HCT116 (cell line): ENCODE measurements at regions not wholly inside any gene's neighbourhood (a gene's known extent, or its start where the extent isn't known, plus 50 kb on each side); places are given as distances from the start of the nearest gene placed in this dataset.

Source experiments
- ATAC-seq: fragments of 200-7000 bp; cut with Tn5 transposase; 2 replicates; pipeline ENCODE4 v1.9.1; 2020; ENCODE audit warnings: mild to moderate bottlenecking, moderate library complexity
- BruUV-seq: library from RNA; stranded (reverse); fragments of 400-500 nt; replicated peaks from 2 replicates; lab custom pipeline; 2021; lab: Mats Ljungman, UMichigan
- CTCF ChIA-PET: fragments of 300-600 bp; sonication (Branson Sonifier 250); formaldehyde crosslinking; loops from one replicate; lab custom pipeline; 2021; ENCODE audit warnings: antibody characterized with exemption; lab: Charles Lee
- POLR2A ChIA-PET: fragments of 300-600, 350-600 bp; sonication (Branson Sonifier 250); formaldehyde crosslinking; loops from one replicate; lab custom pipeline; 2021; ENCODE audit warnings: antibody characterized with exemption; lab: Charles Lee
- RAD21 ChIA-PET, 2 experiments: fragments of 300-600 bp; sonication (Branson Sonifier 250); formaldehyde crosslinking; loops; one replicate each; lab custom pipeline; 2023; ENCODE audit warnings: low total read pairs in 2 of 2; ENCODE audit not compliant: uncharacterized antibody in 2 of 2, unreplicated experiment in 2 of 2, low non-redundant PET in 1 of 2; lab: Charles Lee
- DNase-seq: peaks from one replicate; pipeline ENCODE4 v3.0.0-alpha.2; 2010; ENCODE audit warnings: low read depth, low spot score
- H2AFZ ChIP-seq: fragments of 200-600 bp; shearing (Covaris generic), sonication (generic); 2 replicates; pipeline ENCODE4 v1.6.1; 2017; ENCODE audit warnings: low read depth, mixed run types, mixed read lengths, antibody characterized with exemption, low read length; ENCODE audit not compliant: poor library complexity, severe bottlenecking
- H3K27ac ChIP-seq: 2 replicates; pipeline ENCODE4 v1.5.1; 2012; ENCODE audit warnings: low read depth, low read length
- H3K27me3 ChIP-seq: fragments of 200-600 bp; sonication (generic); 2 replicates; pipeline ENCODE4 v1.6.1; 2016; ENCODE audit warnings: mixed run types, low read length, mixed read lengths; ENCODE audit not compliant: insufficient read depth
- H3K36me3 ChIP-seq, 2 experiments: fragments of 200-500 bp in 1 of 2; fragments of 200-600 bp in 1 of 2; sonication (Bioruptor generic) in 1 of 2; sonication (generic) in 1 of 2; 2 replicates each; pipeline versions ENCODE4 v1.5.1 to v1.6.1; 2014 to 2016; ENCODE audit warnings: low read length in 2 of 2, inconsistent platforms in 1 of 2, mixed read lengths in 1 of 2, mixed run types in 1 of 2; ENCODE audit not compliant: insufficient read depth in 2 of 2, control insufficient read depth in 1 of 2
- H3K4me1 ChIP-seq, 2 experiments: fragments of 200-600 bp in 1 of 2; sonication (generic) in 1 of 2; 2 replicates each; pipeline versions ENCODE4 v1.5.1 to v1.6.1; 2012 to 2017; ENCODE audit warnings: low read length in 2 of 2, inconsistent platforms in 1 of 2, mild to moderate bottlenecking in 1 of 2, mixed read lengths in 1 of 2, mixed run types in 1 of 2, moderate library complexity in 1 of 2; ENCODE audit not compliant: insufficient read depth in 2 of 2, control insufficient read depth in 1 of 2
- H3K4me2 ChIP-seq: fragments of 200-600 bp; sonication (generic); 2 replicates; pipeline ENCODE4 v1.6.1; 2017; ENCODE audit warnings: mixed run types, low read length, mixed read lengths
- H3K4me3 ChIP-seq, 2 experiments: fragments of 200-600 bp in 1 of 2; sonication (generic) in 1 of 2; replicated peaks in 1 of 2; 2 replicates each; pipeline ENCODE4 v1.5.1; 2011 to 2016; ENCODE audit warnings: low read length in 2 of 2, control low read depth in 1 of 2, low read depth in 1 of 2, mild to moderate bottlenecking in 1 of 2, mixed read lengths in 1 of 2, mixed run types in 1 of 2
- H3K79me2 ChIP-seq: fragments of 200-600 bp; sonication (generic); 2 replicates; pipeline ENCODE4 v1.6.1; 2017; ENCODE audit warnings: mild to moderate bottlenecking, mixed run types, low read length, moderate library complexity, mixed read lengths; ENCODE audit not compliant: insufficient read depth
- H3K9ac ChIP-seq: fragments of 200-600 bp; sonication (generic); 2 replicates; pipeline ENCODE4 v1.6.1; 2016; ENCODE audit warnings: low read length, mixed read lengths
- H3K9me2 ChIP-seq: fragments of 200-600 bp; sonication (generic), shearing (Covaris generic); 2 replicates; pipeline ENCODE4 v1.6.1; 2017; ENCODE audit warnings: mixed run types, mild to moderate bottlenecking, moderate library complexity; ENCODE audit not compliant: insufficient read depth
- H3K9me3 ChIP-seq, 2 experiments: fragments of 200-500 bp in 1 of 2; fragments of 200-600 bp in 1 of 2; sonication (Bioruptor generic) in 1 of 2; sonication (generic) in 1 of 2; 2 replicates each; pipeline ENCODE4 v1.6.1; 2014 to 2017; ENCODE audit warnings: low read length in 2 of 2, mixed read lengths in 2 of 2, inconsistent platforms in 1 of 2, low read depth in 1 of 2, mild to moderate bottlenecking in 1 of 2, mixed run types in 1 of 2, moderate library complexity in 1 of 2; ENCODE audit not compliant: control insufficient read depth in 1 of 2, insufficient read depth in 1 of 2
- H4K20me1 ChIP-seq: fragments of 200-600 bp; sonication (generic), shearing (Covaris generic); 2 replicates; pipeline ENCODE4 v1.6.1; 2017; ENCODE audit warnings: mixed run types, mild to moderate bottlenecking, moderate library complexity; ENCODE audit not compliant: insufficient read depth
- CTCF ChIP-seq, 3 experiments: fragments of 200-600 bp in 1 of 3; sonication (generic) in 1 of 3; IDR thresholded peaks in 2 of 3; conservative IDR thresholded peaks in 1 of 3; 2 replicates each; pipeline ENCODE4 v1.5.1; 2012 to 2017; ENCODE audit warnings: low read depth in 2 of 3, low read length in 2 of 3, antibody characterized with exemption in 1 of 3, borderline replicate concordance in 1 of 3, control low read depth in 1 of 3, mild to moderate bottlenecking in 1 of 3, mixed read lengths in 1 of 3, mixed run types in 1 of 3, moderate library complexity in 1 of 3; ENCODE audit not compliant: insufficient read depth in 1 of 3
- EGR1 ChIP-seq: IDR thresholded peaks from 2 replicates; pipeline ENCODE4 v1.6.1; 2012; ENCODE audit warnings: low read depth
- ELF1 ChIP-seq: IDR thresholded peaks from 2 replicates; pipeline ENCODE4 v1.6.1; 2012; ENCODE audit warnings: low read depth, borderline replicate concordance
- EZH2 ChIP-seq: fragments of 200-600 bp; sonication (generic); IDR thresholded peaks from 2 replicates; pipeline ENCODE4 v1.6.1; 2017; ENCODE audit warnings: antibody characterized with exemption, mixed run types
- POLR2AphosphoS5 ChIP-seq: IDR thresholded peaks from 2 replicates; pipeline ENCODE4 v1.6.1; 2011; ENCODE audit warnings: mild to moderate bottlenecking, low read depth, low read length, moderate library complexity
- REST ChIP-seq: IDR thresholded peaks from 2 replicates; pipeline ENCODE4 v1.6.1; 2012; ENCODE audit warnings: low read depth
- SIN3A ChIP-seq: IDR thresholded peaks from 2 replicates; pipeline ENCODE4 v1.6.1; 2012; ENCODE audit warnings: low read depth
- intact Hi-C: fragments of 100-400 bp; cut with micrococcal nuclease; formaldehyde crosslinking; loops from 2 replicates; pipeline ENCODE4 v1.10.0; 2022

- Histone ChIP-seq H3K27me3 (no peaks in the 10 kb centered on the region), H3K9ac (no peak overlapping the region), H3K79me2 (no peaks in the 10 kb centered on the region), H4K20me1 (no peaks in the 10 kb centered on the region), H3K36me3 (no peaks in the 10 kb centered on the region), H2AFZ (no peak overlapping the region), H3K9me3 (no peaks in the 10 kb centered on the region), H3K4me3 (no peak overlapping the region), H3K9me2 (no peaks in the 10 kb centered on the region), H3K4me2 (no peak overlapping the region), H3K27ac (no peak overlapping the region), H3K4me1 (no peaks in the 10 kb centered on the region)
- no TSS peak for BruUV-seq
- ChIA-PET RAD21 (no interaction called here), CTCF (no interaction called here), POLR2A (no interaction called here)
- ATAC-seq, result no peak
- intact Hi-C loops, result no loop called here
- DNase-seq, result no peak
- no peak for TF ChIP-seq CTCF (IDR thresholded peaks at IDR 0.05 in 2 of 3, conservative IDR thresholded peaks at IDR 0.05 in 1 of 3; ENCODE audit: borderline replicate concordance in 1 of 3, insufficient read depth in 1 of 3, low read depth in 2 of 3, low read length in 2 of 3)
- no peak for TF ChIP-seq SIN3A
- no peak for TF ChIP-seq EGR1
- no peak for TF ChIP-seq ELF1
- no peak for TF ChIP-seq EZH2
- TF ChIP-seq REST, result no peak
- TF ChIP-seq POLR2AphosphoS5, result no peak
Measured at GRCh38 chr4:41448934-41449333, 89.0 kb upstream of the LIMCH1 start.
